ENCODE measurements at regions not wholly inside any gene's neighbourhood (a gene's known extent, or its start where the extent isn't known, plus 50 kb on each side); places are given as distances from the start of the nearest gene placed in this dataset.

DNA sequence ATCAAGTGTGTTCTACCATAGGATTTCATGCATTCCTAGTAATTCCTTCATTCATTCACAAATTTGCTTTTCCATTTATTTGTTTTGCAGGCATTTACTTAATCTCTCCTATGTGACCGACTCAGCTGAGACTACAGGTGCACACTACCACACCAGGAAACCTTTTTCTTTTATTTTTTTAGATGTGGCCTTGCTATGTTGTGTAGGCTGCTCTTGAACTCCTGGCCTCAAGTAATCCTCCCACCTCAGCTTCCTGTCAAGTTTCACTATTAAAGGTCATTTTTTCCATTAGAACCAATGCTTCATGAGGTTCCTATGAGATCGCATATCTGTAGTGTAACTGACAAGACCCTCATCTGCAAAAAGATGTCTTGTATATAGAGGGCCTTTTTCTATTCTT, 1218.7 kb downstream of the VRK1 start:
- H3K9me3 ChIP-seq (ENCODE audit: low read length): no peaks in the 10 kb centered on the region

DNA sequence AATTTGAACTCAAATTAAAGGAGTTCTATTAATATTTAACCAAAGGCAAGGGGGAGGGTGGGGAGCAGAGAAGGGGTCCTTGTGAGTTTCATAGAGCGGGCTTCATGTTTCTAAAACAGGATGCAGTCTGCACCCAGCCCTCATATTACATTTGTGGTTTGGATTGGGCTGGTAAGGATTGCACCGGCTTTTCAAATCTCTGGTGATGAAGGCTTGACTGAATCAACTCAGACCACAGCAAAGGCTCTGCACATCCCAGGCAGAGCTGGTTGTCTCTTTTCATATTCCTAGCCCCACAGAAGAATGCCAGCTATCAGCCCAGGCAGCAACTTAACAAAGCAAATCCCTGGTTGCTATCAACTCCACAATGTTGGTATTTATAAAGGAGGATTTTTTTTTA, 1221.4 kb downstream of the VRK1 start:
- Histone ChIP-seq H3K27ac (ENCODE audit: low read length) (no peak overlapping the region), H3K4me2 (ENCODE audit: low read length) (no peak overlapping the region), H3K36me3 (ENCODE audit: insufficient read depth, low read length) (no peaks in the 10 kb centered on the region), H3K79me2 (replicated peaks; ENCODE audit: insufficient read depth, low read length) (no peaks in the 10 kb centered on the region), H3K27me3 (ENCODE audit: insufficient read depth, low read depth, low read length) (no peaks in the 10 kb centered on the region), H3K9me2 (ENCODE audit: insufficient read depth, low read length) (no peaks in the 10 kb centered on the region), H3K9ac (ENCODE audit: low read length) (no peak overlapping the region), H3K9me3 (ENCODE audit: low read length) (no peaks in the 10 kb centered on the region), H2AFZ (ENCODE audit: low read depth, low read length) (no peak overlapping the region), H3F3A (ENCODE audit: insufficient read depth, low read length, poor library complexity, severe bottlenecking) (peaks cover 11% of the 10 kb centered on the region), H3K4me3 (ENCODE audit: low read length) (no peak overlapping the region), H4K20me1 (ENCODE audit: insufficient read depth) (no peaks in the 10 kb centered on the region)
- TF ChIP-seq SMC3 (conservative IDR thresholded peaks at IDR 0.05; ENCODE audit: poor library complexity) (no peak), EZH2 (IDR thresholded peaks at IDR 0.05; ENCODE audit: borderline replicate concordance, insufficient read depth, low read length, poor library complexity, severe bottlenecking) (no peak), TAF1 (IDR thresholded peaks at IDR 0.05; ENCODE audit: low read depth) (no peak), POLR2AphosphoS5 (IDR thresholded peaks at IDR 0.05) (no peak), EP300 (conservative IDR thresholded peaks at IDR 0.05; ENCODE audit: poor library complexity, severe bottlenecking) (no peak), MXI1 (conservative IDR thresholded peaks at IDR 0.05; ENCODE audit: poor library complexity, severe bottlenecking) (no peak), RAD21 (conservative IDR thresholded peaks at IDR 0.05) (no peak)
- TF ChIP-seq, protein P1, sequence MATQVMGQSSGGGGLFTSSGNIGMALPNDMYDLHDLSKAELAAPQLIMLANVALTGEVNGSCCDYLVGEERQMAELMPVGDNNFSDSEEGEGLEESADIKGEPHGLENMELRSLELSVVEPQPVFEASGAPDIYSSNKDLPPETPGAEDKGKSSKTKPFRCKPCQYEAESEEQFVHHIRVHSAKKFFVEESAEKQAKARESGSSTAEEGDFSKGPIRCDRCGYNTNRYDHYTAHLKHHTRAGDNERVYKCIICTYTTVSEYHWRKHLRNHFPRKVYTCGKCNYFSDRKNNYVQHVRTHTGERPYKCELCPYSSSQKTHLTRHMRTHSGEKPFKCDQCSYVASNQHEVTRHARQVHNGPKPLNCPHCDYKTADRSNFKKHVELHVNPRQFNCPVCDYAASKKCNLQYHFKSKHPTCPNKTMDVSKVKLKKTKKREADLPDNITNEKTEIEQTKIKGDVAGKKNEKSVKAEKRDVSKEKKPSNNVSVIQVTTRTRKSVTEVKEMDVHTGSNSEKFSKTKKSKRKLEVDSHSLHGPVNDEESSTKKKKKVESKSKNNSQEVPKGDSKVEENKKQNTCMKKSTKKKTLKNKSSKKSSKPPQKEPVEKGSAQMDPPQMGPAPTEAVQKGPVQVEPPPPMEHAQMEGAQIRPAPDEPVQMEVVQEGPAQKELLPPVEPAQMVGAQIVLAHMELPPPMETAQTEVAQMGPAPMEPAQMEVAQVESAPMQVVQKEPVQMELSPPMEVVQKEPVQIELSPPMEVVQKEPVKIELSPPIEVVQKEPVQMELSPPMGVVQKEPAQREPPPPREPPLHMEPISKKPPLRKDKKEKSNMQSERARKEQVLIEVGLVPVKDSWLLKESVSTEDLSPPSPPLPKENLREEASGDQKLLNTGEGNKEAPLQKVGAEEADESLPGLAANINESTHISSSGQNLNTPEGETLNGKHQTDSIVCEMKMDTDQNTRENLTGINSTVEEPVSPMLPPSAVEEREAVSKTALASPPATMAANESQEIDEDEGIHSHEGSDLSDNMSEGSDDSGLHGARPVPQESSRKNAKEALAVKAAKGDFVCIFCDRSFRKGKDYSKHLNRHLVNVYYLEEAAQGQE (IDR thresholded peaks at IDR 0.05; ENCODE audit: borderline replicate concordance): no peak
- TF ChIP-seq, protein P2, sequence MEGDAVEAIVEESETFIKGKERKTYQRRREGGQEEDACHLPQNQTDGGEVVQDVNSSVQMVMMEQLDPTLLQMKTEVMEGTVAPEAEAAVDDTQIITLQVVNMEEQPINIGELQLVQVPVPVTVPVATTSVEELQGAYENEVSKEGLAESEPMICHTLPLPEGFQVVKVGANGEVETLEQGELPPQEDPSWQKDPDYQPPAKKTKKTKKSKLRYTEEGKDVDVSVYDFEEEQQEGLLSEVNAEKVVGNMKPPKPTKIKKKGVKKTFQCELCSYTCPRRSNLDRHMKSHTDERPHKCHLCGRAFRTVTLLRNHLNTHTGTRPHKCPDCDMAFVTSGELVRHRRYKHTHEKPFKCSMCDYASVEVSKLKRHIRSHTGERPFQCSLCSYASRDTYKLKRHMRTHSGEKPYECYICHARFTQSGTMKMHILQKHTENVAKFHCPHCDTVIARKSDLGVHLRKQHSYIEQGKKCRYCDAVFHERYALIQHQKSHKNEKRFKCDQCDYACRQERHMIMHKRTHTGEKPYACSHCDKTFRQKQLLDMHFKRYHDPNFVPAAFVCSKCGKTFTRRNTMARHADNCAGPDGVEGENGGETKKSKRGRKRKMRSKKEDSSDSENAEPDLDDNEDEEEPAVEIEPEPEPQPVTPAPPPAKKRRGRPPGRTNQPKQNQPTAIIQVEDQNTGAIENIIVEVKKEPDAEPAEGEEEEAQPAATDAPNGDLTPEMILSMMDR (IDR thresholded peaks at IDR 0.05; ENCODE audit: poor library complexity, severe bottlenecking): no peak

More for the DNA sequence above, 1218.7 kb downstream of the VRK1 start:
- TF ChIP-seq EZH2 (IDR thresholded peaks at IDR 0.05; ENCODE audit: borderline replicate concordance, insufficient read depth, low read length, poor library complexity, severe bottlenecking) (no peak), SMC3 (conservative IDR thresholded peaks at IDR 0.05; ENCODE audit: poor library complexity) (no peak), EP300 (conservative IDR thresholded peaks at IDR 0.05; ENCODE audit: poor library complexity, severe bottlenecking) (no peak), TAF1 (IDR thresholded peaks at IDR 0.05; ENCODE audit: low read depth) (no peak), RAD21 (conservative IDR thresholded peaks at IDR 0.05) (no peak), MXI1 (conservative IDR thresholded peaks at IDR 0.05; ENCODE audit: poor library complexity, severe bottlenecking) (no peak), POLR2AphosphoS5 (IDR thresholded peaks at IDR 0.05) (no peak)
- TF ChIP-seq, protein P1 (IDR thresholded peaks at IDR 0.05; ENCODE audit: borderline replicate concordance): no peak
- TF ChIP-seq, protein P2 (IDR thresholded peaks at IDR 0.05; ENCODE audit: poor library complexity, severe bottlenecking): no peak
- Histone ChIP-seq H3K9ac (ENCODE audit: low read length) (no peak overlapping the region), H4K20me1 (ENCODE audit: insufficient read depth) (no peaks in the 10 kb centered on the region), H3K36me3 (ENCODE audit: insufficient read depth, low read length) (no peaks in the 10 kb centered on the region), H3K9me2 (ENCODE audit: insufficient read depth, low read length) (no peaks in the 10 kb centered on the region), H3K4me3 (ENCODE audit: low read length) (no peak overlapping the region), H3F3A (ENCODE audit: insufficient read depth, low read length, poor library complexity, severe bottlenecking) (no peaks in the 10 kb centered on the region), H3K4me2 (ENCODE audit: low read length) (no peak overlapping the region), H3K79me2 (replicated peaks; ENCODE audit: insufficient read depth, low read length) (no peaks in the 10 kb centered on the region), H3K27ac (ENCODE audit: low read length) (no peak overlapping the region), H3K27me3 (ENCODE audit: insufficient read depth, low read depth, low read length) (no peaks in the 10 kb centered on the region), H2AFZ (ENCODE audit: low read depth, low read length) (no peak overlapping the region)

Measured in neural cell (in vitro differentiated cells).